Endodermal cell (in vitro differentiated cells): ENCODE measurements at regions not wholly inside any gene's neighbourhood (a gene's known extent, or its start where the extent isn't known, plus 50 kb on each side); places are given as distances from the start of the nearest gene placed in this dataset.

Source experiments
- DNase-seq: peaks from one replicate; pipeline ENCODE4 v3.0.0-alpha.2; 2017
- H3K27ac ChIP-seq: 2 replicates; pipeline ENCODE4 v1.5.1; 2013; ENCODE audit warnings: mild to moderate bottlenecking, low read depth, low read length, moderate library complexity
- H3K27me3 ChIP-seq: 2 replicates; pipeline ENCODE4 v1.6.1; 2013; ENCODE audit warnings: mild to moderate bottlenecking, low read length, moderate library complexity; ENCODE audit not compliant: insufficient read depth, control insufficient read depth, poor library complexity, severe bottlenecking
- H3K36me3 ChIP-seq: 2 replicates; pipeline ENCODE4 v1.7.0; 2013; ENCODE audit warnings: mild to moderate bottlenecking, low read length, moderate library complexity; ENCODE audit not compliant: control insufficient read depth, insufficient read depth
- H3K4me1 ChIP-seq: one replicate; pipeline ENCODE4 v1.7.0; 2013; ENCODE audit warnings: low read length; ENCODE audit not compliant: control insufficient read depth, insufficient read depth
- H3K4me3 ChIP-seq: 2 replicates; pipeline ENCODE4 v1.5.1; 2013; ENCODE audit warnings: mild to moderate bottlenecking, low read length, moderate library complexity
- H3K9ac ChIP-seq: 2 replicates; pipeline ENCODE4 v1.6.1; 2013; ENCODE audit warnings: mild to moderate bottlenecking, low read length, moderate library complexity; ENCODE audit not compliant: poor library complexity, severe bottlenecking; ENCODE audit errors: extremely low read depth
- H3K9me3 ChIP-seq: 2 replicates; pipeline ENCODE4 v1.6.1; 2013; ENCODE audit warnings: mild to moderate bottlenecking, low read length, moderate library complexity; ENCODE audit not compliant: control insufficient read depth
- H3K27ac Mint-ChIP-seq: 2 replicates; pipeline ENCODE4 v1.8.0; 2020; ENCODE audit warnings: mixed read lengths
- H3K27me3 Mint-ChIP-seq: 2 replicates; pipeline ENCODE4 v1.8.0; 2021; ENCODE audit warnings: mild to moderate bottlenecking, mixed read lengths; ENCODE audit not compliant: insufficient read depth
- H3K36me3 Mint-ChIP-seq: 2 replicates; pipeline ENCODE4 v1.8.0; 2020; ENCODE audit warnings: low read depth, mixed read lengths
- H3K4me1 Mint-ChIP-seq: 2 replicates; pipeline ENCODE4 v1.8.0; 2020; ENCODE audit warnings: mixed read lengths
- H3K4me3 Mint-ChIP-seq: 2 replicates; pipeline ENCODE4 v1.8.0; 2020; ENCODE audit warnings: mild to moderate bottlenecking, moderate library complexity, mixed read lengths
- H3K9me3 Mint-ChIP-seq: 2 replicates; pipeline ENCODE4 v1.8.0; 2020; ENCODE audit warnings: mild to moderate bottlenecking, mixed read lengths
- CTCF ChIP-seq: fragments of 200-600 bp; sonication (generic); conservative IDR thresholded peaks from 2 replicates; pipeline ENCODE4 v1.5.0; 2021; ENCODE audit warnings: antibody characterized with exemption, mild to moderate bottlenecking
- WGBS, 2 experiments: methylation state at CpG; one replicate each; pipeline versions ENCODE4 v1.1.5 to v1.1.7; 2013; ENCODE audit warnings: missing lambda C conversion rate in 2 of 2, mixed read lengths in 1 of 2; ENCODE audit not compliant: insufficient coverage in 1 of 2, insufficient read length in 1 of 2; 5-methylcytosine and 5-hydroxymethylcytosine counted together

DNA sequence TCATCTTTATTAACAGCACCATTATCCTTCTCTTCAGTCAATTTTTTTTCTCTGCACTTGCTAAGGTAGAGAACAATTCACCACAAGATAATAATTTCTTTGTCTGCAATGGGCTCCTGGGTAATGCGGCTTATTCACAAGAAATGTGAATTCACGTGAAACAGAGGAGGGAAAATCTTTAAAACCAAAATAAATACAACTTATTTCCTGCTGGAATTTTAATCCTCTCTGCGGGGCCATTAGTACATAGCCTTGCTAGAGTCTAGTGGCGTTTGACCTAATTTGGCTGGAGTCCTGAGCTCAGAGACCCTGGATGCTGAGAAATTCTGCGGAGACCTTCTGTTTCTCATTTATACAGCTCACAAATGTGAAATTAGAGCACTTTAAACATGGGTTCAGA lies 319.3 kb upstream of the MMADHC start:
- H3K27me3 ChIP-seq = no peaks in the 10 kb centered on the region
- Mint-ChIP-seq H3K4me3 (no peak overlapping the region), H3K27ac (no peak overlapping the region), H3K36me3 (no peaks in the 10 kb centered on the region), H3K9me3 (no peaks in the 10 kb centered on the region), H3K4me1 (peaks cover 10% of the 10 kb centered on the region), H3K27me3 (no peaks in the 10 kb centered on the region)
- WGBS, 2 experiments = 92 to 95% methylated on average over 4 to 5 of the region's 5 CpGs
- H3K4me1 ChIP-seq = peaks cover 6% of the 10 kb centered on the region
- no peak overlapping the region for H3K27ac ChIP-seq
- H3K36me3 ChIP-seq = no peaks in the 10 kb centered on the region
- no peak overlapping the region for H3K9ac ChIP-seq
- no peak overlapping the region for H3K4me3 ChIP-seq
- DNase-seq = no peak
- no peaks in the 10 kb centered on the region for H3K9me3 ChIP-seq
- no peak for TF ChIP-seq CTCF

GRCh38 chr2:149904352-149905175 lies 317.0 kb upstream of the MMADHC start:
- no peaks in the 10 kb centered on the region for H3K27me3 ChIP-seq
- no peak overlapping the region for H3K4me3 ChIP-seq
- Mint-ChIP-seq H3K36me3 (no peaks in the 10 kb centered on the region), H3K4me3 (no peak overlapping the region), H3K27me3 (no peaks in the 10 kb centered on the region), H3K9me3 (no peaks in the 10 kb centered on the region), H3K27ac (no peak overlapping the region), H3K4me1 (peaks cover 17% of the 10 kb centered on the region)
- no peak for DNase-seq
- no peak overlapping the region for H3K9ac ChIP-seq
- H3K36me3 ChIP-seq = no peaks in the 10 kb centered on the region
- H3K9me3 ChIP-seq = no peaks in the 10 kb centered on the region
- no peak for TF ChIP-seq CTCF
- WGBS, 2 experiments = 76 to 83% methylated on average over 2 to 7 of the region's 7 CpGs
- H3K4me1 ChIP-seq = peaks cover 6% of the 10 kb centered on the region
- no peak overlapping the region for H3K27ac ChIP-seq

- no peak for DNase-seq
- no peak overlapping the region for H3K9ac ChIP-seq
- no peaks in the 10 kb centered on the region for H3K36me3 ChIP-seq
- no peak overlapping the region for H3K4me3 Mint-ChIP-seq
- no peak overlapping the region for H3K27ac ChIP-seq
- WGBS, 2 experiments = 94 to 100% methylated on average over 2 to 4 of the region's 4 CpGs
- no peaks in the 10 kb centered on the region for H3K9me3 Mint-ChIP-seq
- H3K4me1 Mint-ChIP-seq = peaks cover 22% of the 10 kb centered on the region
- no peak overlapping the region for H3K4me3 ChIP-seq
- TF ChIP-seq CTCF = no peak
- no peaks in the 10 kb centered on the region for H3K27me3 ChIP-seq
- H3K4me1 ChIP-seq = peaks cover 2% of the 10 kb centered on the region
- no peaks in the 10 kb centered on the region for H3K36me3 Mint-ChIP-seq
- H3K27ac Mint-ChIP-seq = no peak overlapping the region
- H3K9me3 ChIP-seq = no peaks in the 10 kb centered on the region
- H3K27me3 Mint-ChIP-seq = no peaks in the 10 kb centered on the region
Observed at GRCh38 chr2:149903626-149904025, 316.1 kb upstream of the MMADHC start.
